ENCODE measurements at regions not wholly inside any gene's neighbourhood (a gene's known extent, or its start where the extent isn't known, plus 50 kb on each side); places are given as distances from the start of the nearest gene placed in this dataset.
"Not testable (repeated sequence)": the region's sequence is repeated elsewhere in the genome, so short reads cannot be mapped to it uniquely, and the experiment has no call there.

- not testable (repeated sequence) for TF ChIP-seq EZH2 (IDR thresholded peaks at IDR 0.05; ENCODE audit: low read depth, unreplicated experiment); POLR2AphosphoS5 (IDR thresholded peaks at IDR 0.05; ENCODE audit: low read depth); CREB1 (CRISPR knock-in tag; IDR thresholded peaks at IDR 0.05; ENCODE audit: low read depth); REST (IDR thresholded peaks at IDR 0.05; ENCODE audit: unreplicated experiment); JUNB (IDR thresholded peaks at IDR 0.05; ENCODE audit: unreplicated experiment); NANOG (IDR thresholded peaks at IDR 0.05; ENCODE audit: borderline replicate concordance); ZNF462 (CRISPR knock-in tag; IDR thresholded peaks at IDR 0.05); STAT1 (IDR thresholded peaks at IDR 0.05; ENCODE audit: unreplicated experiment)
- TF ChIP-seq CTCF (conservative IDR thresholded peaks at IDR 0.05; ENCODE audit: low read depth in 2 of 2): peak; percentile 64 to 79
These were observed 1395.1 kb downstream of the ADGRL3 start for GRCh38 chr4:62595265-62595664.
